IMR-90 (cell line): ENCODE measurements at regions not wholly inside any gene's neighbourhood (a gene's known extent, or its start where the extent isn't known, plus 50 kb on each side); places are given as distances from the start of the nearest gene placed in this dataset.

Experiments used
- ATAC-seq: fragments of 200-7000 bp; cut with Tn5 transposase; 2 replicates; pipeline ENCODE4 v1.9.1; 2020; ENCODE audit warnings: low read depth, mild to moderate bottlenecking, moderate library complexity
- BruUV-seq: library from RNA; stranded (reverse); fragments of 400-500 nt; replicated peaks from 2 replicates; lab custom pipeline; 2021; lab: Mats Ljungman, UMichigan
- CTCF ChIA-PET: fragments of 300-600 bp; formaldehyde crosslinking; extraction: SDS; loops from one replicate; lab custom pipeline; 2021; ENCODE audit warnings: antibody characterized with exemption; lab: Yijun Ruan, JAX
- POLR2A ChIA-PET: fragments of 300-600 bp; sonication (Branson Sonifier 250); formaldehyde crosslinking; loops from one replicate; lab custom pipeline; 2022; ENCODE audit warnings: antibody characterized with exemption; ENCODE audit not compliant: unreplicated experiment; lab: Charles Lee
- DNase-seq: peaks from one replicate; pipeline ENCODE4 v3.0.0; 2013
- H2AFZ ChIP-seq: replicated peaks from 2 replicates; pipeline ENCODE3; 2013; ENCODE audit warnings: low read length, mild to moderate bottlenecking; ENCODE audit not compliant: poor library complexity
- H2AK5ac ChIP-seq: 2 replicates; pipeline ENCODE4 v1.6.1; 2013; ENCODE audit warnings: low read depth, low read length, inconsistent platforms
- H2AK9ac ChIP-seq: replicated peaks from 2 replicates; pipeline ENCODE3; 2013; ENCODE audit warnings: mild to moderate bottlenecking, low read depth, low read length, moderate library complexity; ENCODE audit not compliant: poor library complexity
- H2BK120ac ChIP-seq: 2 replicates; pipeline ENCODE4 v1.6.1; 2013; ENCODE audit warnings: low read depth, low read length, inconsistent platforms
- H2BK15ac ChIP-seq: 3 replicates; pipeline ENCODE4 v1.6.1; 2013; ENCODE audit warnings: low read depth, low read length, inconsistent platforms
- H2BK20ac ChIP-seq: 2 replicates; pipeline ENCODE4 v1.6.1; 2013; ENCODE audit warnings: low read depth, mild to moderate bottlenecking, inconsistent platforms, low read length, moderate library complexity
- H2BK5ac ChIP-seq: 2 replicates; pipeline ENCODE4 v1.6.1; 2013; ENCODE audit warnings: mild to moderate bottlenecking, low read depth, low read length, inconsistent platforms; ENCODE audit not compliant: poor library complexity, severe bottlenecking
- H3K14ac ChIP-seq: replicated peaks from 2 replicates; pipeline ENCODE4 v1.6.1; 2013; ENCODE audit warnings: low read depth, low read length, inconsistent platforms
- H3K18ac ChIP-seq: 2 replicates; pipeline ENCODE4 v1.6.1; 2013; ENCODE audit warnings: low read depth, low read length, control low read depth
- H3K23ac ChIP-seq: 2 replicates; pipeline ENCODE4 v1.6.1; 2013; ENCODE audit warnings: low read depth, low read length, inconsistent platforms
- H3K27ac ChIP-seq: 2 replicates; pipeline ENCODE4 v1.5.1; 2013; ENCODE audit warnings: mild to moderate bottlenecking, control low read depth, low read length; ENCODE audit not compliant: insufficient read depth
- H3K27me3 ChIP-seq: 2 replicates; pipeline ENCODE4 v1.6.1; 2013; ENCODE audit warnings: low read length; ENCODE audit not compliant: control insufficient read depth, insufficient read depth
- H3K36me3 ChIP-seq: 2 replicates; pipeline ENCODE4 v1.6.1; 2013; ENCODE audit warnings: low read length, mixed read lengths; ENCODE audit not compliant: control insufficient read depth, insufficient read depth
- H3K4ac ChIP-seq: 2 replicates; pipeline ENCODE4 v1.6.1; 2013; ENCODE audit warnings: low read depth, low read length, inconsistent platforms
- H3K4me1 ChIP-seq: 2 replicates; pipeline ENCODE4 v1.6.1; 2013; ENCODE audit warnings: low read length, mixed read lengths; ENCODE audit not compliant: control insufficient read depth, insufficient read depth
- H3K4me2 ChIP-seq: 2 replicates; pipeline ENCODE4 v1.6.1; 2013; ENCODE audit warnings: low read depth, mild to moderate bottlenecking, control low read depth, low read length, moderate library complexity
- H3K4me3 ChIP-seq: 2 replicates; pipeline ENCODE4 v1.5.1; 2013; ENCODE audit warnings: low read depth, mild to moderate bottlenecking, control low read depth, low read length, moderate library complexity; ENCODE audit not compliant: insufficient read depth
- H3K56ac ChIP-seq: 2 replicates; pipeline ENCODE4 v1.6.1; 2013; ENCODE audit warnings: low read length, inconsistent platforms; ENCODE audit not compliant: insufficient read depth; ENCODE audit errors: extremely low read depth
- H3K79me1 ChIP-seq, 2 experiments: 2 replicates each; pipeline ENCODE4 v1.6.1; 2013; ENCODE audit warnings: low read length in 2 of 2, inconsistent platforms in 1 of 2, low read depth in 1 of 2
- H3K9ac ChIP-seq: 2 replicates; pipeline ENCODE4 v1.6.1; 2013; ENCODE audit warnings: low read depth, low read length, control low read depth
- H3K9me1 ChIP-seq: 2 replicates; pipeline ENCODE4 v1.6.1; 2013; ENCODE audit warnings: low read length, inconsistent platforms; ENCODE audit not compliant: insufficient read depth
- H3K9me3 ChIP-seq: 2 replicates; pipeline ENCODE4 v1.6.1; 2013; ENCODE audit warnings: low read length; ENCODE audit not compliant: control insufficient read depth, insufficient read depth
- H4K20me1 ChIP-seq: 2 replicates; pipeline ENCODE4 v1.6.1; 2013; ENCODE audit warnings: low read length, inconsistent platforms; ENCODE audit not compliant: insufficient read depth
- H4K5ac ChIP-seq: 2 replicates; pipeline ENCODE4 v1.6.1; 2013; ENCODE audit warnings: mild to moderate bottlenecking, low read depth, low read length, control low read depth
- H4K8ac ChIP-seq, 2 experiments: 2 replicates each; pipeline ENCODE4 v1.6.1; 2013; ENCODE audit warnings: low read depth in 2 of 2, low read length in 2 of 2, control low read depth in 1 of 2, inconsistent platforms in 1 of 2
- H4K91ac ChIP-seq: 2 replicates; pipeline ENCODE4 v1.6.1; 2013; ENCODE audit warnings: low read depth, low read length, inconsistent platforms; ENCODE audit not compliant: insufficient read depth
- WGBS, 2 experiments: methylation state at CpG; one replicate each; pipeline versions ENCODE4 v1.1.5 to v1.1.7; 2013; ENCODE audit warnings: missing lambda C conversion rate in 2 of 2; ENCODE audit not compliant: insufficient read length in 1 of 2; ENCODE audit errors: extremely low coverage in 2 of 2; 5-methylcytosine and 5-hydroxymethylcytosine counted together
- dilution Hi-C: fragments of 300-500 bp; cut with HindIII; formaldehyde crosslinking; loops from one replicate; pipeline ENCODE4 v1.14.3; 2018; ENCODE audit warnings: low sequenced_read_pairs; ENCODE audit not compliant: unreplicated experiment
- in situ Hi-C: fragments of 300-500 bp; cut with MboI; formaldehyde crosslinking; loops from 3 replicates; pipeline ENCODE4 v1.14.3; 2019; ENCODE audit warnings: low sequenced_read_pairs, inconsistent platforms, mixed read lengths
- intact Hi-C: fragments of 100-400 bp; cut with micrococcal nuclease; formaldehyde crosslinking; loops from 2 replicates; pipeline ENCODE4 v1.10.0; 2022
- TF ChIP-seq, protein P1 (sequence below): conservative IDR thresholded peaks from 2 replicates; pipeline ENCODE4 v1.5.1; 2012; ENCODE audit warnings: mild to moderate bottlenecking, low read depth, low read length, improper control_type of control experiment
- TF ChIP-seq, protein P2 (sequence below): fragments of 150-350 bp; IDR thresholded peaks from 2 replicates; pipeline ENCODE4 v1.6.1; 2017; ENCODE audit warnings: mild to moderate bottlenecking, antibody characterized with exemption, low read length, low read depth

DNA sequence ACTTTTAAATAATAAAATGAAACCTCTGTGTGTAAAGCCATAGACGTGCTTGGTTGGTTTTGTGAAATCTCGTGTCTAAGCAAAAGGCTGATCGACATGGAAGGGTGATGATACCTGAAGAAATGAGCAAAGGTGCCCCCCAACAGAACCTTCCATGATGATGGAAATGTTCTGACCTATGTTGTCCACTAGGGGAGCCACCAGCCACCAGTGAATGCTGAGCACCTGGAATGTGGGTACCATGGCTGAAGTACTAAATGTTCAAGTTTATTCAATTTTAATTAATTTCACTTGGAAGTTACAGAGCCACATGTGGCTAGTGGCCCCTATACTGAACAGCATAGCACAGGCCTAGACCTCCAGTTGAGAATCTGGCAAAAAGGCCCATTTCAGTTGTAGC, 158.8 kb downstream of the POLR2M start:
- Histone ChIP-seq H3K18ac (no peak overlapping the region), H3K4ac (no peak overlapping the region), H2BK15ac (no peak overlapping the region), H4K8ac (no peak overlapping the region), H3K4me2 (no peak overlapping the region), H3K27ac (no peak overlapping the region), H3K9ac (no peak overlapping the region), H2BK5ac (no peak overlapping the region), H3K9me1 (no peaks in the 10 kb centered on the region), H3K56ac (no peak overlapping the region), H3K23ac (no peak overlapping the region), H3K9me3 (no peaks in the 10 kb centered on the region), H2AK9ac (no peak overlapping the region), H3K4me3 (no peak overlapping the region), H4K91ac (no peak overlapping the region), H3K79me1 (no peaks in the 10 kb centered on the region), H4K20me1 (no peaks in the 10 kb centered on the region), H4K5ac (no peak overlapping the region), H2AFZ (no peak overlapping the region), H2BK120ac (no peak overlapping the region), H3K36me3 (no peaks in the 10 kb centered on the region), H3K4me1 (no peaks in the 10 kb centered on the region), H2AK5ac (no peak overlapping the region), H2BK20ac (no peak overlapping the region), H3K14ac (no peak overlapping the region), H3K27me3 (no peaks in the 10 kb centered on the region)
- TF ChIP-seq, protein P1, sequence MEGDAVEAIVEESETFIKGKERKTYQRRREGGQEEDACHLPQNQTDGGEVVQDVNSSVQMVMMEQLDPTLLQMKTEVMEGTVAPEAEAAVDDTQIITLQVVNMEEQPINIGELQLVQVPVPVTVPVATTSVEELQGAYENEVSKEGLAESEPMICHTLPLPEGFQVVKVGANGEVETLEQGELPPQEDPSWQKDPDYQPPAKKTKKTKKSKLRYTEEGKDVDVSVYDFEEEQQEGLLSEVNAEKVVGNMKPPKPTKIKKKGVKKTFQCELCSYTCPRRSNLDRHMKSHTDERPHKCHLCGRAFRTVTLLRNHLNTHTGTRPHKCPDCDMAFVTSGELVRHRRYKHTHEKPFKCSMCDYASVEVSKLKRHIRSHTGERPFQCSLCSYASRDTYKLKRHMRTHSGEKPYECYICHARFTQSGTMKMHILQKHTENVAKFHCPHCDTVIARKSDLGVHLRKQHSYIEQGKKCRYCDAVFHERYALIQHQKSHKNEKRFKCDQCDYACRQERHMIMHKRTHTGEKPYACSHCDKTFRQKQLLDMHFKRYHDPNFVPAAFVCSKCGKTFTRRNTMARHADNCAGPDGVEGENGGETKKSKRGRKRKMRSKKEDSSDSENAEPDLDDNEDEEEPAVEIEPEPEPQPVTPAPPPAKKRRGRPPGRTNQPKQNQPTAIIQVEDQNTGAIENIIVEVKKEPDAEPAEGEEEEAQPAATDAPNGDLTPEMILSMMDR: 0 out of 2 replicates have a peak, but pooled peaks have one; percentile 17
- TF ChIP-seq, protein P2, sequence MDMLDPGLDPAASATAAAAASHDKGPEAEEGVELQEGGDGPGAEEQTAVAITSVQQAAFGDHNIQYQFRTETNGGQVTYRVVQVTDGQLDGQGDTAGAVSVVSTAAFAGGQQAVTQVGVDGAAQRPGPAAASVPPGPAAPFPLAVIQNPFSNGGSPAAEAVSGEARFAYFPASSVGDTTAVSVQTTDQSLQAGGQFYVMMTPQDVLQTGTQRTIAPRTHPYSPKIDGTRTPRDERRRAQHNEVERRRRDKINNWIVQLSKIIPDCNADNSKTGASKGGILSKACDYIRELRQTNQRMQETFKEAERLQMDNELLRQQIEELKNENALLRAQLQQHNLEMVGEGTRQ: no peak
- CTCF ChIA-PET: interaction anchor here (0.8 to 2.0 kb wide), 3 partner anchors 10 to 318 kb away, joined by 3 to 10 read pairs (median 3); no protein-coding TSS in a partner anchor
- DNase-seq (no peak), ATAC-seq (no peak)
- POLR2A ChIA-PET: no interaction called here
- dilution Hi-C loops (no loop called here), in situ Hi-C loops (loop anchor here (10.0 kb wide), 3 partner anchors 200 to 310 kb away; no protein-coding TSS in a partner anchor), intact Hi-C loops (loop anchor here (2.0 to 10.0 kb wide), 2 partner anchors 206 to 520 kb away; no protein-coding TSS in a partner anchor)
- WGBS, 2 experiments: no CpG with 5 or more reads among the region's 3 CpGs
- no TSS peak for BruUV-seq
